Activated CD8-positive, alpha-beta memory T cell treated with anti-CD3 and anti-CD28 coated beads for 4 hours (primary cell): ENCODE measurements at regions not wholly inside any gene's neighbourhood (a gene's known extent, or its start where the extent isn't known, plus 50 kb on each side); places are given as distances from the start of the nearest gene placed in this dataset.
"Not testable (repeated sequence)": the region's sequence is repeated elsewhere in the genome, so short reads cannot be mapped to it uniquely, and the experiment has no call there.

Experiments used
- DNase-seq, 2 donors: peaks; one replicate each; pipeline ENCODE4 v3.0.0-alpha.2; 2020; ENCODE audit warnings: low read depth in 2 of 2

- DNase-seq, result no peak
Observed at GRCh38 chr4:152063621-152064240, 302.9 kb upstream of the GATB start.

GRCh38 chr4:152062936-152063620 lies 302.3 kb upstream of the GATB start:
- no peak for DNase-seq

- no peak for DNase-seq
Observed at GRCh38 chr4:152054731-152055130, 293.9 kb upstream of the GATB start.

GRCh38 chr4:152052451-152053057 lies 291.7 kb upstream of the GATB start:
- DNase-seq, result no peak

- DNase-seq, result not testable (repeated sequence)
Observed at GRCh38 chr4:152051332-152051731, 290.5 kb upstream of the GATB start.

GRCh38 chr4:152050106-152050505 lies 289.3 kb upstream of the GATB start:
- DNase-seq, result no peak

- DNase-seq, result no peak
Observed at GRCh38 chr4:152047451-152047850, 286.6 kb upstream of the GATB start.

GRCh38 chr4:152045807-152046571 lies 285.2 kb upstream of the GATB start:
- no peak for DNase-seq

- DNase-seq, result no peak
Observed at GRCh38 chr4:152045449-152045806, 284.6 kb upstream of the GATB start.

- DNase-seq, result no peak
Observed at GRCh38 chr4:152044331-152045036, 283.7 kb upstream of the GATB start.

GRCh38 chr4:152041295-152041694 lies 280.5 kb upstream of the GATB start:
- DNase-seq, result no peak

GRCh38 chr4:152039691-152040090 lies 278.9 kb upstream of the GATB start:
- DNase-seq, result no peak

GRCh38 chr4:152039023-152039481 lies 278.2 kb upstream of the GATB start:
- no peak for DNase-seq

GRCh38 chr4:152038238-152038637 lies 277.4 kb upstream of the GATB start:
- DNase-seq, result no peak

- DNase-seq, result no peak
Observed at GRCh38 chr4:152037435-152037834, 276.6 kb upstream of the GATB start.

GRCh38 chr4:152033621-152034020 lies 272.8 kb upstream of the GATB start:
- DNase-seq, result no peak

GRCh38 chr4:152032722-152033131 lies 271.9 kb upstream of the GATB start:
- DNase-seq, result no peak

- DNase-seq, result no peak
Observed at GRCh38 chr4:152029631-152030030, 268.8 kb upstream of the GATB start.

- no peak for DNase-seq
Observed at GRCh38 chr4:152028131-152028530, 267.3 kb upstream of the GATB start.

GRCh38 chr4:152024881-152025280 lies 264.1 kb upstream of the GATB start:
- no peak for DNase-seq

- no peak for DNase-seq
Observed at GRCh38 chr4:152023674-152024073, 262.9 kb upstream of the GATB start.

GRCh38 chr4:152022543-152022942 lies 261.7 kb upstream of the GATB start:
- DNase-seq, result no peak
